Activated gamma-delta T cell (primary cell): ENCODE measurements at regions not wholly inside any gene's neighbourhood (a gene's known extent, or its start where the extent isn't known, plus 50 kb on each side); places are given as distances from the start of the nearest gene placed in this dataset.

Source experiments
- DNase-seq: peaks from one replicate; lab custom pipeline; 2025; lab: John Stamatoyannopoulos, UW

GRCh38 chr10:36700123-36700522 is 425.3 kb upstream of the ANKRD30A start:
- no peak for DNase-seq

GRCh38 chr10:36692759-36693158 is 432.6 kb upstream of the ANKRD30A start:
- no peak for DNase-seq

- no peak for DNase-seq
Measured at GRCh38 chr10:36688717-36689116, 436.7 kb upstream of the ANKRD30A start.

GRCh38 chr10:36683421-36683820 is 442.0 kb upstream of the ANKRD30A start:
- DNase-seq: no peak

GRCh38 chr10:36681751-36682632 is 443.4 kb upstream of the ANKRD30A start:
- DNase-seq: no peak

GRCh38 chr10:36679554-36679953 is 445.8 kb upstream of the ANKRD30A start:
- no peak for DNase-seq

GRCh38 chr10:36677431-36677768 is 448.0 kb upstream of the ANKRD30A start:
- DNase-seq: no peak

GRCh38 chr10:36676756-36677430 is 448.5 kb upstream of the ANKRD30A start:
- DNase-seq: no peak

- DNase-seq: no peak
Measured at GRCh38 chr10:36676321-36676720, 449.1 kb upstream of the ANKRD30A start.

GRCh38 chr10:36675458-36675880 is 449.9 kb upstream of the ANKRD30A start:
- no peak for DNase-seq

GRCh38 chr10:36671607-36672006 is 453.8 kb upstream of the ANKRD30A start:
- DNase-seq: no peak

- no peak for DNase-seq
Measured at GRCh38 chr10:36670621-36671402, 454.6 kb upstream of the ANKRD30A start.

GRCh38 chr10:36669615-36670352 is 455.6 kb upstream of the ANKRD30A start:
- no peak for DNase-seq

- DNase-seq: no peak
Measured at GRCh38 chr10:36666451-36666850, 458.9 kb upstream of the ANKRD30A start.

- no peak for DNase-seq
Measured at GRCh38 chr10:36662571-36662970, 462.8 kb upstream of the ANKRD30A start.

- no peak for DNase-seq
Measured at GRCh38 chr10:36650274-36650673, 475.1 kb upstream of the ANKRD30A start.

GRCh38 chr10:36647540-36647939 is 477.9 kb upstream of the ANKRD30A start:
- no peak for DNase-seq

- no peak for DNase-seq
Measured at GRCh38 chr10:36640626-36641025, 484.8 kb upstream of the ANKRD30A start.

GRCh38 chr10:36638462-36639155 is 486.8 kb upstream of the ANKRD30A start:
- DNase-seq: no peak

- no peak for DNase-seq
Measured at GRCh38 chr10:36636879-36637278, 488.5 kb upstream of the ANKRD30A start.

GRCh38 chr10:36636285-36636839 is 489.0 kb upstream of the ANKRD30A start:
- DNase-seq: no peak
